UCSD-AML1 (cell line): ENCODE measurements at regions not wholly inside any gene's neighbourhood (a gene's known extent, or its start where the extent isn't known, plus 50 kb on each side); places are given as distances from the start of the nearest gene placed in this dataset.

Source experiments
- DNase-seq: peaks from one replicate; lab custom pipeline; 2025; ENCODE audit not compliant: unreplicated experiment; lab: John Stamatoyannopoulos, UW

- no peak for DNase-seq
These were observed 457.3 kb downstream of the ETV1 start for GRCh38 chr7:13532028-13532753.

GRCh38 chr7:13538669-13539068 is 450.8 kb downstream of the ETV1 start:
- DNase-seq: no peak

GRCh38 chr7:13540429-13540828 is 449.0 kb downstream of the ETV1 start:
- DNase-seq: no peak

- DNase-seq: no peak
These were observed 448.1 kb downstream of the ETV1 start for GRCh38 chr7:13541326-13541725.

- no peak for DNase-seq
These were observed 447.0 kb downstream of the ETV1 start for GRCh38 chr7:13542451-13542850.

- no peak for DNase-seq
These were observed 438.0 kb downstream of the ETV1 start for GRCh38 chr7:13551503-13551902.

GRCh38 chr7:13560441-13560840 is 429.0 kb downstream of the ETV1 start:
- no peak for DNase-seq

- DNase-seq: no peak
These were observed 426.2 kb downstream of the ETV1 start for GRCh38 chr7:13563257-13563656.

GRCh38 chr7:13563680-13564079 is 425.8 kb downstream of the ETV1 start:
- DNase-seq: no peak

- no peak for DNase-seq
These were observed 411.8 kb downstream of the ETV1 start for GRCh38 chr7:13577566-13578145.

- no peak for DNase-seq
These were observed 411.2 kb downstream of the ETV1 start for GRCh38 chr7:13578294-13578693.

GRCh38 chr7:13581097-13581496 is 408.4 kb downstream of the ETV1 start:
- no peak for DNase-seq

- DNase-seq: no peak
These were observed 395.6 kb downstream of the ETV1 start for GRCh38 chr7:13593854-13594253.

- no peak for DNase-seq
These were observed 387.4 kb downstream of the ETV1 start for GRCh38 chr7:13602036-13602435.

- no peak for DNase-seq
These were observed 386.4 kb downstream of the ETV1 start for GRCh38 chr7:13603016-13603415.

- no peak for DNase-seq
These were observed 385.8 kb downstream of the ETV1 start for GRCh38 chr7:13603661-13604060.

- no peak for DNase-seq
These were observed 385.3 kb downstream of the ETV1 start for GRCh38 chr7:13604178-13604577.

- DNase-seq: no peak
These were observed 379.1 kb downstream of the ETV1 start for GRCh38 chr7:13610372-13610771.

- DNase-seq: no peak
These were observed 373.8 kb downstream of the ETV1 start for GRCh38 chr7:13615679-13616078.

- DNase-seq: no peak
These were observed 362.0 kb downstream of the ETV1 start for GRCh38 chr7:13627455-13627854.

- no peak for DNase-seq
These were observed 361.0 kb downstream of the ETV1 start for GRCh38 chr7:13628239-13629001.
